Brain microvascular endothelial cell (primary cell): ENCODE measurements at regions not wholly inside any gene's neighbourhood (a gene's known extent, or its start where the extent isn't known, plus 50 kb on each side); places are given as distances from the start of the nearest gene placed in this dataset.

Source experiments
- DNase-seq: peaks from one replicate; pipeline ENCODE4 v3.0.0-alpha.2; 2020
- H3K27ac ChIP-seq: fragments of 250-450 bp; sonication (Bioruptor Pico); 2 replicates; pipeline ENCODE4 v1.5.1; 2020; ENCODE audit warnings: mild to moderate bottlenecking, moderate library complexity
- H3K27me3 ChIP-seq: fragments of 250-450 bp; sonication (Bioruptor Pico); replicated peaks from 2 replicates; pipeline ENCODE4 v1.5.1; 2020; ENCODE audit warnings: mild to moderate bottlenecking
- H3K36me3 ChIP-seq: fragments of 250-450 bp; sonication (Bioruptor Pico); replicated peaks from 2 replicates; pipeline ENCODE4 v1.5.1; 2020; ENCODE audit warnings: mild to moderate bottlenecking
- H3K4me3 ChIP-seq: 2 replicates; pipeline ENCODE4 v1.5.1; 2011; ENCODE audit warnings: low read depth, mild to moderate bottlenecking, control low read depth, low read length, moderate library complexity
- CTCF ChIP-seq: IDR thresholded peaks from 2 replicates; pipeline ENCODE4 v1.5.1; 2011; ENCODE audit warnings: low read depth, mild to moderate bottlenecking, moderate library complexity, low read length, control low read depth, inconsistent platforms; ENCODE audit errors: missing control alignments
- in situ Hi-C: cut with HindIII; loops from 2 replicates; pipeline ENCODE4 v1.10.0; 2017; ENCODE audit warnings: low sequenced_read_pairs, low pct_ligation_motif_present

GRCh38 chr1:194959795-194960194 is 1648.4 kb downstream of the KCNT2 start:
- in situ Hi-C loops: no loop called here
- DNase-seq: no peak
- Histone ChIP-seq H3K27ac (no peak overlapping the region), H3K36me3 (no peaks in the 10 kb centered on the region), H3K27me3 (no peaks in the 10 kb centered on the region), H3K4me3 (no peak overlapping the region)
- no peak for TF ChIP-seq CTCF

- no peak for TF ChIP-seq CTCF
- Histone ChIP-seq H3K27ac (no peak overlapping the region), H3K27me3 (no peaks in the 10 kb centered on the region), H3K4me3 (no peak overlapping the region), H3K36me3 (no peaks in the 10 kb centered on the region)
- no peak for DNase-seq
- in situ Hi-C loops: no loop called here
Observed at GRCh38 chr1:194952171-194952570, 1656.1 kb downstream of the KCNT2 start.

GRCh38 chr1:194950584-194950983 is 1657.7 kb downstream of the KCNT2 start:
- in situ Hi-C loops: no loop called here
- no peak overlapping the region for H3K27ac ChIP-seq
- no peak overlapping the region for H3K4me3 ChIP-seq
- no peaks in the 10 kb centered on the region for H3K27me3 ChIP-seq
- no peak for DNase-seq
- no peaks in the 10 kb centered on the region for H3K36me3 ChIP-seq
- TF ChIP-seq CTCF: no peak

GRCh38 chr1:194940336-194941030 is 1667.8 kb downstream of the KCNT2 start:
- in situ Hi-C loops: no loop called here

GRCh38 chr1:194935864-194936263 is 1672.4 kb downstream of the KCNT2 start:
- Histone ChIP-seq H3K27me3 (no peaks in the 10 kb centered on the region), H3K36me3 (no peaks in the 10 kb centered on the region), H3K4me3 (no peak overlapping the region), H3K27ac (no peak overlapping the region)
- TF ChIP-seq CTCF: no peak
- in situ Hi-C loops: no loop called here
- no peak for DNase-seq

More at GRCh38 chr1:194940336-194941030, 1667.8 kb downstream of the KCNT2 start:
- TF ChIP-seq CTCF: no peak
- H3K36me3 ChIP-seq: no peaks in the 10 kb centered on the region
- no peaks in the 10 kb centered on the region for H3K27me3 ChIP-seq
- no peak for DNase-seq
- H3K4me3 ChIP-seq: no peak overlapping the region
- H3K27ac ChIP-seq: no peak overlapping the region

- DNase-seq: no peak
- Histone ChIP-seq H3K27ac (no peak overlapping the region), H3K27me3 (no peaks in the 10 kb centered on the region), H3K36me3 (no peaks in the 10 kb centered on the region), H3K4me3 (no peak overlapping the region)
- TF ChIP-seq CTCF: no peak
- in situ Hi-C loops: no loop called here
Observed at GRCh38 chr1:194931166-194931565, 1677.1 kb downstream of the KCNT2 start.
